Fibroblast of peridontal ligament (primary cell): ENCODE measurements at regions not wholly inside any gene's neighbourhood (a gene's known extent, or its start where the extent isn't known, plus 50 kb on each side); places are given as distances from the start of the nearest gene placed in this dataset.

Source experiments
- DNase-seq: peaks from one replicate; pipeline ENCODE4 v3.0.0-alpha.2; 2010; ENCODE audit errors: extremely low read depth

- DNase-seq = no peak
Observed at GRCh38 chr5:58153255-58153654, 306.6 kb downstream of the PLK2 start.

GRCh38 chr5:58151414-58151813 is 308.5 kb downstream of the PLK2 start:
- no peak for DNase-seq

GRCh38 chr5:58150926-58151325 is 309.0 kb downstream of the PLK2 start:
- no peak for DNase-seq

GRCh38 chr5:58149746-58150145 is 310.1 kb downstream of the PLK2 start:
- no peak for DNase-seq

- peak; percentile 84 for DNase-seq
Observed at GRCh38 chr5:58149345-58149744, 310.5 kb downstream of the PLK2 start.

- peak; percentile 40 for DNase-seq
Observed at GRCh38 chr5:58148254-58148775, 311.6 kb downstream of the PLK2 start.

GRCh38 chr5:58145397-58145934 is 314.4 kb downstream of the PLK2 start:
- no peak for DNase-seq

GRCh38 chr5:58143727-58144126 is 316.2 kb downstream of the PLK2 start:
- DNase-seq = no peak

- no peak for DNase-seq
Observed at GRCh38 chr5:58143181-58143580, 316.7 kb downstream of the PLK2 start.

GRCh38 chr5:58138791-58139190 is 321.1 kb downstream of the PLK2 start:
- DNase-seq = no peak

- no peak for DNase-seq
Observed at GRCh38 chr5:58136406-58136805, 323.5 kb downstream of the PLK2 start.

- peak; percentile 80 for DNase-seq
Observed at GRCh38 chr5:58135571-58136335, 324.1 kb downstream of the PLK2 start.

GRCh38 chr5:58133631-58134296 is 326.1 kb downstream of the PLK2 start:
- DNase-seq = peak; percentile 90

GRCh38 chr5:58133216-58133615 is 326.7 kb downstream of the PLK2 start:
- no peak for DNase-seq

GRCh38 chr5:58127255-58128220 is 332.3 kb downstream of the PLK2 start:
- no peak for DNase-seq

GRCh38 chr5:58123501-58123900 is 336.4 kb downstream of the PLK2 start:
- no peak for DNase-seq

- no peak for DNase-seq
Observed at GRCh38 chr5:58122848-58123392, 337.0 kb downstream of the PLK2 start.

- no peak for DNase-seq
Observed at GRCh38 chr5:58122157-58122556, 337.7 kb downstream of the PLK2 start.

GRCh38 chr5:58121391-58121790 is 338.5 kb downstream of the PLK2 start:
- DNase-seq = no peak

- DNase-seq = no peak
Observed at GRCh38 chr5:58117542-58117941, 342.3 kb downstream of the PLK2 start.

GRCh38 chr5:58116346-58116745 is 343.5 kb downstream of the PLK2 start:
- DNase-seq = no peak
